ENCODE measurements at regions not wholly inside any gene's neighbourhood (a gene's known extent, or its start where the extent isn't known, plus 50 kb on each side); places are given as distances from the start of the nearest gene placed in this dataset.
"Not testable (repeated sequence)": the region's sequence is repeated elsewhere in the genome, so short reads cannot be mapped to it uniquely, and the experiment has no call there.

DNA sequence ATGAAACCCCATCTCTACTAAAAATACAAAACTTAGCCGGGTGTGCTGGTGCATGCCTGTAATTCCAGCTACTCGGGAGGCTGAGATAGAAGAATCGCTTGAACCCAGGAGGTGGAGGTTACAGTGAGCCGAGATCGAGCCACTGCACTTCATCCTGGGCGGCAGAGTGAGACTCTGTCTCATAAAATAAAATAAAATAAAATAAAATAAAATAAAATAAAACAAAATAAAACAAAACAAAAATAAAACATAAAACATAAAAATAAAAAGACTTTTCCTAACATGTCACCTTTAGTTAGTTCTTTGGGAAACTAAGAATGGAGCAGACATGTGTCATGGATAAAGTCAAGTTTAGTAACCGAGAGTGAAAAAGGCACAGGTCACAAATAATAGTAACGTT, 1007.6 kb upstream of the EDIL3 start:
- TF ChIP-seq, protein P1, sequence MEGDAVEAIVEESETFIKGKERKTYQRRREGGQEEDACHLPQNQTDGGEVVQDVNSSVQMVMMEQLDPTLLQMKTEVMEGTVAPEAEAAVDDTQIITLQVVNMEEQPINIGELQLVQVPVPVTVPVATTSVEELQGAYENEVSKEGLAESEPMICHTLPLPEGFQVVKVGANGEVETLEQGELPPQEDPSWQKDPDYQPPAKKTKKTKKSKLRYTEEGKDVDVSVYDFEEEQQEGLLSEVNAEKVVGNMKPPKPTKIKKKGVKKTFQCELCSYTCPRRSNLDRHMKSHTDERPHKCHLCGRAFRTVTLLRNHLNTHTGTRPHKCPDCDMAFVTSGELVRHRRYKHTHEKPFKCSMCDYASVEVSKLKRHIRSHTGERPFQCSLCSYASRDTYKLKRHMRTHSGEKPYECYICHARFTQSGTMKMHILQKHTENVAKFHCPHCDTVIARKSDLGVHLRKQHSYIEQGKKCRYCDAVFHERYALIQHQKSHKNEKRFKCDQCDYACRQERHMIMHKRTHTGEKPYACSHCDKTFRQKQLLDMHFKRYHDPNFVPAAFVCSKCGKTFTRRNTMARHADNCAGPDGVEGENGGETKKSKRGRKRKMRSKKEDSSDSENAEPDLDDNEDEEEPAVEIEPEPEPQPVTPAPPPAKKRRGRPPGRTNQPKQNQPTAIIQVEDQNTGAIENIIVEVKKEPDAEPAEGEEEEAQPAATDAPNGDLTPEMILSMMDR (conservative IDR thresholded peaks at IDR 0.05; ENCODE audit: low read depth, low read length) = not testable (repeated sequence)
- TF ChIP-seq EZH2 (IDR thresholded peaks at IDR 0.05; ENCODE audit: borderline replicate concordance, low read depth, low read length, poor library complexity, severe bottlenecking) = not testable (repeated sequence)

Measured in A673 (cell line).